GM21381 (cell line): ENCODE measurements at regions not wholly inside any gene's neighbourhood (a gene's known extent, or its start where the extent isn't known, plus 50 kb on each side); places are given as distances from the start of the nearest gene placed in this dataset.

ENCODE experiments used
- ATAC-seq: cut with Tn5 transposase; IDR thresholded peaks from one replicate; pipeline ENCODE4 v1.9.1; 2021; ENCODE audit warnings: mild to moderate bottlenecking, moderate library complexity; ENCODE audit not compliant: unreplicated experiment

- no peak for ATAC-seq
Measured at GRCh38 chr6:37556881-37557644, 57.4 kb upstream of the CCDC167 start.

DNA sequence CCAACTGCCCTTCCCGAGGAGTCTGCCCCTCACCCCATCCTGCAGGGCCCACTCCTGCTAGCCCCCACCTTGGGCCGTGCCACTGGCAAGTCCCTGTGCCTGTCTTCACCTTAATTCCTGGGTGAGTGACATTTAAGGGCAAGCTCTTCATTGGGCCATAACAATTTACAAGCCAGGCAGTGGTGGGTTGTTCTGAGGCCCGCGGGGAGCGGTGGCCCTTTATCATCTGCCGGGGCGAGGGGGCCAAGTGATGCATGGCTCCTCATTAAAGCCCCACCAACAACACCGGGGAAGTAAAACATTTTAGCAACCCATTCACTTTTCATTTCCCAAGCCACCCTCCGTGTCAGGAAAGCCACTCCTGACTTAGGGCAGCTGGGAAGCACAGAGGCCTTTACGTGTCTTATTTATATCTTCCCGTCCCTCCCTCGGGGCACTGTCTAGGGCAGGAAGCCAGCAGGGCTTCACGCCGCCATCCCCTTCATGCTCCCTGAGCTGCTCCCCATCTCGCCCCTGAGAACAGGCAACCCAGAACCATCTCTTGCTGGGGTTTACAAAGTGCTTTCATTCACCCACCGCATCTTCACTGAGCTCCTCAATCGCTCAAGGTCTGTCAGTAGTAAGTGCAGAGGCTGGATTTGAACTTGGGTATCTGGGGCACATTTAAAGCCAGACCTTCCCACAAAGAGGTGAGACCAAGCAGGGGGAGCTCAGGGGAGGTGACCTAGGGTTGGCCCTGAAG is 55.5 kb upstream of the CCDC167 start:
- no peak for ATAC-seq

GRCh38 chr6:37554480-37554819 is 54.8 kb upstream of the CCDC167 start:
- ATAC-seq, result no peak

GRCh38 chr6:37552267-37552666 is 52.6 kb upstream of the CCDC167 start:
- no peak for ATAC-seq

DNA sequence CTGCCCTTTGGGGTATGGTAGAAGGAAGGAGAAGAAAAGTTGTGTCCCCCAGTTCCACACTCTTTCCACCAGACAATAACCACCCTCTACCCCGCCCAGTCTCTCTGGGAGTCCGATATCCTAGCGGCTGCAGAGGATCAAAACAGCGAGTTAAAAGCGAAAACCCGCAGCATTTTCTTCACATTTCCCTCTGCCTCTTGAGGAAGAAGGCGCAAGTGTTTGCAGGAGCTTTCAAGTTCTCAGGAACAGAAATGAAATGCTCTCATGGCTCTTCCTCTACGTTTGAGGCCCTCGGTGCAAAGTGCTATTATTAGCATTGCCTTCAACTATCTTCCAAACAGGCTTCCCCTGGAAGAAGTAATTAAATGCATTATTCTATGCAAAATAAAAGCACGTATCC is 52.2 kb upstream of the CCDC167 start:
- no peak for ATAC-seq

GRCh38 chr6:37551446-37551845 is 51.8 kb upstream of the CCDC167 start:
- no peak for ATAC-seq

- ATAC-seq, result no peak
Measured at GRCh38 chr6:37551002-37551401, 51.3 kb upstream of the CCDC167 start.

DNA sequence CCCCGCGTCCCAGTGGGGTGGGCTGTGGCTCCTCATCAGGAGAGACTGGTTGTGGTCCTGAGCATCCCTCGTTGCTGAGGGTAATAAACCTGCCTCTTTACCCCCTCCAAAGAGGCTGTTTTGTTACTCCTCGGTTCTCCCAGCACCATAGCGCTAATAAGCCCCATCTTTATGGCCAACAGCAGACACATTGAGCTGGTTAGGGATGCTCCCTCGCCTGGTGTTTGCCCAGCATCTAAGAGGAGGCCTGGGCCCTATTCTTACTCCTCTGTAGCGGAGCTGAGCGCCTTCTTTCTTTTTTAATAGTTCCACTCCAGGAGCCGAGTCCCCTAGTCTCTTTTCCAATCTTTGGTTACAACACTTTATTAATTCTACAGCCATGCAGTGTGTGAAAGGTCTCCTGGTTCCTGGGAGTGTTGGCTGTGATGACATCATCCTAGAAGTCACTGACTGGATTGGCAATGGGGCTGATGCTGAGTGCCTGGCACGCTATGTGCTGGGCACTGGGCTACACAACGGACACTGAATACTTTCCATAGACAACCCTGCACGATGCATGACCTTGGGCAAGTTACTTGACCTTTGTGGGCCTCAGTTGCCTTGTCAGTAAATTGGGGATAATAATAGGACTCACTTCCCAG is 50.6 kb upstream of the CCDC167 start:
- ATAC-seq, result no peak

GRCh38 chr6:37549558-37549957 is 49.9 kb upstream of the CCDC167 start:
- no peak for ATAC-seq
